HG03159 (cell line): ENCODE measurements at regions not wholly inside any gene's neighbourhood (a gene's known extent, or its start where the extent isn't known, plus 50 kb on each side); places are given as distances from the start of the nearest gene placed in this dataset.
"Not testable (repeated sequence)": the region's sequence is repeated elsewhere in the genome, so short reads cannot be mapped to it uniquely, and the experiment has no call there.

Experiments used
- ATAC-seq: cut with Tn5 transposase; IDR thresholded peaks from one replicate; pipeline ENCODE4 v1.9.1; 2021; ENCODE audit warnings: mild to moderate bottlenecking, moderate library complexity; ENCODE audit not compliant: unreplicated experiment

DNA sequence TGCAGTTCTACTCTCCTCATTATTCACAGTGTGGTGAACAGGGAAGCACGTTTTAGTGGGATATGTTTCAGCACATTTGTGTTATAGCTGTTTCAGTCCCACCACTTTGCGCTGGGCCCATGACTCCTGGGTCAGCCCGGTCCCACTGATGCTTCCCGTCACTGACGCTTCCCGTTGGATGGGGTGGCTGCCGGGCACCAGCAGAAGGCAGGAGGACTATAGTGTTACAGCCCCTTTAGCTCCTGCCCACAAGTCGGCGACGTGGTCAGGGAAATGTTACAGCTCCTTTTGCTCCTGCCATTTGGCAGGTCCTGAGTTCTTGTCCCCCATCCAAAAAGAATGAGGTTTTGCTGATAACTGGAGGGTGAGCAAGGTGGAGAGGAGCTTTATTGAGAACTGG, 732.2 kb downstream of the NR4A2 start:
- no peak for ATAC-seq

GRCh38 chr2:155599834-155600233, 732.7 kb downstream of the NR4A2 start:
- ATAC-seq = no peak

DNA sequence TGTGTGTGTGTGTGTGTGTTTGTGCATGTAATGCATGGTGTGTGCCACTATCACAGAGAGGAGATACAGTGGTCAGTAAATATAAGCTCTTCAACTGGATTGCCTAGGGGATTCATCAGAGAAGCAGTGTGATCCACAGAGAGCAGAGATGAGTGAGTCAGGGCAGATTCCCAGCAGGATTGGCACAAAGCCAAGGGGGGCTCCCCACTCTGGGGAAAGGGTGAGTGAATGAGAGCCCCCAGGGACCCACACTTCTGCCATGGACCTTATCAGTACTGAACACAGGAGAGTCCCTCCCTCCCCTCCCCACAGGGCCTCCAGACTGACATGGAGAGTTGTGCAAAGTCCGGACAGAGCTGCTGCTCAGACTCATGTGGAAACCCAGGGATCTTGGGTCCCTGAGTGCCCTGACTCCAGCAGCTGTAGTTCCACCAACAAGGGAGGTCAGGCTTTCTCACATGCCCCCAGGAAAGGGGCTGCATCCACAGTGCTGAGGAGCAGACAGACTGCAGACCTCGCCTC, 748.8 kb downstream of the NR4A2 start:
- ATAC-seq = no peak

- peak; percentile 56 for ATAC-seq
These were observed 757.6 kb downstream of the NR4A2 start for GRCh38 chr2:155574941-155575340.

- ATAC-seq = no peak
These were observed 785.0 kb downstream of the NR4A2 start for GRCh38 chr2:155547571-155547970.

DNA sequence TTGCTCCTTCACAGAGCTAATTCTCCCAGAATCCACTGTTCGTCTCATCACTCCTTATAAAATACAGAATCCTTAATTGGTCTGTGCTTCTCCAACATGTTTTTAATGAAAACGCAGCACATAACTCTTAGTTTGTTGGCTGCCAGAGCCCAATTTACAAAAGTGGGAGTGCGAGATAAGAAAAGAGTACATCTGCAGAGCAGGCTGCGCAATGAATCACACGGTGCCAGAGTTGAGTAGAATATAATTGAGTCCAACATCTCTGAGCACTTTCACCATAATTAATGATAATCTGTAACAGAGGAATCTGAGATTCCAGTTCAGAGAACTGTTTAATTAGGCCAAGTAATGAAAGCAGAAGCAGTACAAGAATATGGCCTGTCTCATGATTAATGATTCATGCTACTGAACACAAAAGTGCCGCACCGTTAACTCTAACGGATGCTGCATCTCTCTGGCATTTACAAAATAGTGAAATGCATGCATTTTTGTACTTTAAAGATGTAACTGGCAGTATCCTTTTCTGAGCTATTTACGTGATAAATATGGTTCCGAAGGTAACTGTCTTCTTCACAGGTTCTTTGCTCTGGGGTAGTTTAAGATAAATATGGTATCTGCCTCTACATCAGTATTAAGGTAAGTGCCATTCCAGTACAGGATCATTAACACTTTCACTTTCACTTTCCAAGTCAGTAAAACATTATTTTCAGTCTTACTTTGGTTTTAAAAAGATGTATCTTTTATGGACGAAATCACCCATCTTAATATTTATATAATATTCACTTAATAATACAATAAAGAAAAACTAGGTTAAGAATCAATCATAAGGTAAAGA, 785.6 kb downstream of the NR4A2 start:
- no peak for ATAC-seq

DNA sequence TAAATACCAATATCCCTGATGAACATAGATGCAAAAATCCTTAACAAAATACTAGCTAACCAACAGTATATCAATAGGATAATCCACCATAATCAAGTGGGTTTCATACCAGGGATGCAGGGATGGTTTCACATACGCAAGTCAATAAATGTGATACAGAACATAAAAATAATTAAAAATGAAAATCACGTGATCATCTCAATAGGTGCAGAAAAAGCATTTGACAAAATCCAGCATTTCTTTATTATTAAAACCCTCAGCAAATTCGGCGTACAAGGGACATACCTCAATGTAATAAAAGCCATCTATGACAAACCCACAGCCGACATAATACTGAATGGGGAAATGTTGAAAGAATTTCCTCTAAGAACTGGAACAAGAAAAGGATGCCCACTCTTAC, 793.5 kb downstream of the NR4A2 start:
- ATAC-seq = not testable (repeated sequence)

DNA sequence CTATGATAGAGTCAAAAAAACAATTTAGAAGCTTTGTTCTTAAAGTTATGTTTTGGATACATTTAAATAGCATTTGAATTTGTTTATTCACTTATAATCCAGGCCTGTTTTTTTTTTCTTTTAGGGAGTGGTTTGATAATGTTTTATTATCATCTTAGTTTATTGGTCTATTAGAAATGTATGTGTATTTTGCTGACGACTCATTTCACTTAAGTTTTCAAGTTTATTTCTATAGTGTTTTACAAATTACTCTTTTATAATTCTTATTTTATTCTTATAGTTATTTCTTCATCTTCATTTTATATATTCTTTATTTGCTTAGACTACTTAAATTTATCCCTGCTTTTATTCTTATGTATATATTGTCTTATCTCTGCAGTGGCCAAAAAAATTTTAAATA, 804.5 kb downstream of the NR4A2 start:
- ATAC-seq = no peak

DNA sequence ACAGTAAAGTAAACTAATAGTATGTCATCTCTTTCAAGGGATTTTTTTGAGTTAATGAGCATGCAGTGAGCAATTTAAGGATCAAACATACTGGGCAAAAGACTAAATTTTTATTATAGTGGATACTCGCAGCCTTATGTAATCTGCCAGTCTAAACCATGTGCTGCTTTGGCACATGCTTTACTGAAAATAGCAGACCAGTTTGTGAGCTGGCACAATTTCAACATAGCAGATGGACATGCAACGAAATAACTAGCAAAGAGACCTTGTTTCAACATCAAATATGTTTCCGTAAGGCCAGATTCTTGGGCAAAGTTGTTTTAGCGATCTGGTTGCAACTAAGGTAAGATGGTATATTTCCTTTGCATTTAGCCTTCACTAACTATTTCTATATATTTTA, 807.3 kb downstream of the NR4A2 start:
- no peak for ATAC-seq

- ATAC-seq = no peak
These were observed 812.9 kb downstream of the NR4A2 start for GRCh38 chr2:155519529-155520130.

DNA sequence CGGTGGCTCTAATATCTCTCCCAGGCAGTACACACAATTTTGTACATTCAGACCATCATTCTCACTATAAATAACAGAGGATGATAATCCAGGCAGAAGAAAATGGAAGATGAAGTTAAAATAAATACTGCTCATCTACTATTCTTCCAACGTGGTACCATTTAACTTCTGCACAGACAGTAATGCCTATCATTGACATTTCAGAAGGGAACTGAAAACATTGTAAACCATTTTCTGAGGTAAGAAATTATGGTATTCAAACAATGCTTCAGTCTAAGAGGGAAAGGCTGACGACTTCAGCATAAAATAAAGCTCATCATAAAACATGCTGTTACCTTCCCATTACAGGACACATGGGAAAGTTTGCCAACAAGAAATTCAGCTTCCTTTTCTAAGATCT, 814.4 kb downstream of the NR4A2 start:
- no peak for ATAC-seq

DNA sequence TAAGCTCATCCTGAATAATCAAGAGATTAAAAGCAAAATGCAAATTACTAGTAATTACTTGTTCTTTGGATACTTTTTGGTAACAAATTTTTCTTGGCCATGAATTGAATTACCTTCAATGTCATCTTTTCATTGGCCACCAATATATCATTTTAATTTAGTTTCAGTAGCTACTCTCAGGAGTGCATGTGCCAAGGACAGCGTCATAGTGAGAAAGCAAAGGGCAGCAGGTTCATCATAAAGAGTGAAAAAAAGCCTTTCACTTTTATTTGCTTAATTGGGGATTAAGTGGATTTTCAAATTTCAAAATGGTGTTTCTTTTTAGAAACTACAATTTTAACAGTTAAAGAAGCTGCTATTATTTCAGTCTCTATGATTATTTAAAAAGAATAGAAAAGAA, 815.2 kb downstream of the NR4A2 start:
- no peak for ATAC-seq

DNA sequence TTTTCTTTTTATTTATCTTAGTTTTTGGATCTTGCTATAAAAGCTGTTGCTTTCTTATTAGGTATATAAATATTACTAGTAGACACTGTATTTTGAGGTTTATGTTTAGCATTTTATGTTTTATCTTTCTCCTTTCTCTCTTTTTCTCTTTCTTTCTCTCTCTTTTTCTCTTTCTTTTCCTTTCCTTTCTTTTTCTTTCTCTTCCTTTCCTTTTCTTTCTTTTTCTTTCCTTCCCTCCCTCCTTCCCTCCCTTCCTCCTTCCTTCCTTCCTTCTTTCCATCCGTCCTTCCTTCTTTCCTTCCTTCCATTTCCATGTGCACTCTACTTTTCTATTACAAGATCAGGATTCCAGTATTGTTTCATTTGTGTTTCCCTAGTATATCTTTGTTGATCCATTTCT, 814.8 kb downstream of the KCNJ3 start:
- ATAC-seq = no peak

- no peak for ATAC-seq
These were observed 804.3 kb downstream of the KCNJ3 start for GRCh38 chr2:155502766-155503165.

GRCh38 chr2:155498106-155498505, 799.6 kb downstream of the KCNJ3 start:
- no peak for ATAC-seq

DNA sequence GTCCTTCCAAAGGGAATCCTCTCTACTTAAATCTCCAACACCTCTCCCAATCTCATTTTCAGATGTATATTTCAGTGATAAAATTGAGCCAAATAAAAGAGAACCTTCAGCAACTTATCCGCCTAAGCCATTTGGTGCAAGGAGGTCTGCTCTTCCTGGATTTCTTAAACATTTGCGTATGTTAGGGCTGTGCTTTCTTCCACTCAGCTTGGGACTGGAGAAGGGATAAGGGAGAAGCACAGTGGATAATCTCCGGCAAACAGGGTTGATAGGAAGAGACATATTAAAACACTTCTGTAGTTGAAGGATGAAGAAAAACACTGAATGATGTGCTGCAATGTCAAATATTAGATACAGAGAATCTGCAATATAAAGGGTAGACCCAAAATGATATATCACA, 796.2 kb downstream of the KCNJ3 start:
- ATAC-seq = no peak

GRCh38 chr2:155485141-155485842, 786.8 kb downstream of the KCNJ3 start:
- ATAC-seq = no peak

DNA sequence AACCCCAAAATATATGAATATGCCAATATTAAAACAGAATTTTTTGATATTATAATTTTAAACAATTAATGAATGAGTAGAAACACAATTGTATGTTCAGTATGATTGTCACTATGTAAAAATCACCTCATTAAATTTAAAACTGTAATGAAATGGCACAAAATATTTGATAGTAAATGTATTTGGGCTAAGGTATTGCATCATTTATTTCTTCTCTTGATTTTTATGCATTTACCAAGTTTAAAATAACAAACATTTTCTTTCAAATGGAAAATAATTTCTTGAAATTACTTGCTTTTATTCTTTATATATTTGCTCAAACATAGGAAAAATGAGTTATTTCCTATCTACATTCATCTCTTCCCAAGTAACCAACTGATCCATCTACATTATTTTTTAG, 782.6 kb downstream of the KCNJ3 start:
- no peak for ATAC-seq

DNA sequence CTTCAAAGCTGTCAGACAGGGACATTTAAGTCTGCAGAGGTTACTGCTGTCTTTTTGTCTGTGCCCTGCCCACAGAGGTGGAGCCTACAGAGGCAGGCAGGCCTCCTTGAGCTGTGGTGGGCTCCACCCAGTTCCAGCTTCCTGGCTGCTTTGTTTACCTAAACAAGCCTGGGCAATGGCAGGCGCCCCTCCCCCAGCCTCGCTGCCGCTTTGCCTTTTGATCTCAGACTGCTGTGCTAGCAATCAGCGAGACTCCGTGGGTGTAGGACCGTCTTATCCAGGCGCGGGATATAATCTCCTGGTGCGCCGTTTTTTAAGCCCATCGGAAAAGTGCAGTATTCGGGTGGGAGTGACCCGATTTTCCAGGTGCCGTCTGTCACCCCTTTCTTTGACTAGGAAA, 773.5 kb downstream of the KCNJ3 start:
- not testable (repeated sequence) for ATAC-seq

- ATAC-seq = no peak
These were observed 757.7 kb downstream of the KCNJ3 start for GRCh38 chr2:155456222-155456621.

GRCh38 chr2:155442755-155443372, 744.4 kb downstream of the KCNJ3 start:
- ATAC-seq = no peak
